Astrocyte of the spinal cord (primary cell): ENCODE measurements at regions not wholly inside any gene's neighbourhood (a gene's known extent, or its start where the extent isn't known, plus 50 kb on each side); places are given as distances from the start of the nearest gene placed in this dataset.
A peak's percentile ranks its signal among the peaks of the same experiment; 100 is the strongest.

Experiments used
- DNase-seq: peaks from one replicate; pipeline ENCODE4 v3.0.0; 2011; ENCODE audit warnings: low read depth, low spot score
- H3K4me3 ChIP-seq: 2 replicates; pipeline ENCODE4 v1.5.1; 2011; ENCODE audit warnings: low read depth, mild to moderate bottlenecking, low read length, moderate library complexity
- CTCF ChIP-seq: IDR thresholded peaks from 2 replicates; pipeline ENCODE4 v1.5.1; 2012; ENCODE audit warnings: low read depth, mild to moderate bottlenecking, low read length, inconsistent platforms
- in situ Hi-C: cut with HindIII; loops from 2 replicates; pipeline ENCODE4 v1.10.0; 2017; ENCODE audit warnings: low sequenced_read_pairs

GRCh38 chr15:95304947-95305400 is 1025.5 kb upstream of the NR2F2 start:
- in situ Hi-C loops = no loop called here
- no peak for TF ChIP-seq CTCF
- no peak for DNase-seq
- no peak overlapping the region for H3K4me3 ChIP-seq

GRCh38 chr15:95307115-95307514 is 1023.4 kb upstream of the NR2F2 start:
- H3K4me3 ChIP-seq = no peak overlapping the region
- in situ Hi-C loops = no loop called here
- no peak for TF ChIP-seq CTCF

GRCh38 chr15:95319242-95319641 is 1011.3 kb upstream of the NR2F2 start:
- no peak overlapping the region for H3K4me3 ChIP-seq
- DNase-seq = no peak
- no peak for TF ChIP-seq CTCF
- in situ Hi-C loops = no loop called here

More at GRCh38 chr15:95307115-95307514, 1023.4 kb upstream of the NR2F2 start:
- no peak for DNase-seq

- no peak for DNase-seq
- in situ Hi-C loops = no loop called here
- no peak for TF ChIP-seq CTCF
- H3K4me3 ChIP-seq = no peak overlapping the region
Observed at GRCh38 chr15:95323796-95324195, 1006.7 kb upstream of the NR2F2 start.

- no peak for DNase-seq
- in situ Hi-C loops = no loop called here
- no peak overlapping the region for H3K4me3 ChIP-seq
- no peak for TF ChIP-seq CTCF
Observed at GRCh38 chr15:95324656-95325055, 1005.8 kb upstream of the NR2F2 start.

- TF ChIP-seq CTCF = no peak
- no peak overlapping the region for H3K4me3 ChIP-seq
- in situ Hi-C loops = no loop called here
- peak; percentile 74 for DNase-seq
Observed at GRCh38 chr15:95325763-95326404, 1004.6 kb upstream of the NR2F2 start.
